Fibroblast of lung (primary cell): ENCODE measurements at regions not wholly inside any gene's neighbourhood (a gene's known extent, or its start where the extent isn't known, plus 50 kb on each side); places are given as distances from the start of the nearest gene placed in this dataset.

ENCODE experiments used
- CTCF ChIP-seq, 2 donors: IDR thresholded peaks in 1 of 2; conservative IDR thresholded peaks in 1 of 2; 1 replicate in 1 of 2; 2 replicates in 1 of 2; pipeline ENCODE4 v1.5.1; 2011 to 2012; ENCODE audit warnings: low read length in 2 of 2, control low read depth in 1 of 2, inconsistent platforms in 1 of 2, low read depth in 1 of 2, mild to moderate bottlenecking in 1 of 2
- EZH2 ChIP-seq: IDR thresholded peaks from 2 replicates; pipeline ENCODE4 v1.5.1; 2012; ENCODE audit warnings: low read length, control low read depth, mild to moderate bottlenecking; ENCODE audit errors: missing control alignments

GRCh38 chr2:5264361-5264760 lies 427.8 kb upstream of the SOX11 start:
- no peak for TF ChIP-seq EZH2
- no peak for TF ChIP-seq CTCF (conservative IDR thresholded peaks at IDR 0.05 in 1 of 2, IDR thresholded peaks at IDR 0.05 in 1 of 2; ENCODE audit: low read depth in 1 of 2, low read length in 2 of 2)
